Activated T-helper 1 cell treated with anti-CD3 and anti-CD28 coated beads, Interleukin-12 subunit alpha, Interleukin-12 subunit beta, Interleukin-2, Interleukin-4 antibody, amounts not matched to agents 30 ng/mL and 10 ng/mL and 1 ng/mL, durations not matched to agents 14 hours and 24 hours and 36 hours (primary cell): ENCODE measurements at regions not wholly inside any gene's neighbourhood (a gene's known extent, or its start where the extent isn't known, plus 50 kb on each side); places are given as distances from the start of the nearest gene placed in this dataset.
A peak's percentile ranks its signal among the peaks of the same experiment; 100 is the strongest.

Experiments used
- DNase-seq: peaks from one replicate; pipeline ENCODE4 v3.0.0; 2021; ENCODE audit warnings: low spot score
- H3K27ac Mint-ChIP-seq: one replicate; pipeline ENCODE4 v1.8.0; 2021; ENCODE audit warnings: mild to moderate bottlenecking, mixed read lengths
- H3K27me3 Mint-ChIP-seq: one replicate; pipeline ENCODE4 v1.8.0; 2022; ENCODE audit warnings: mild to moderate bottlenecking, moderate library complexity, mixed read lengths; ENCODE audit not compliant: insufficient read depth
- H3K36me3 Mint-ChIP-seq: one replicate; pipeline ENCODE4 v1.8.0; 2021; ENCODE audit warnings: low read depth, mixed read lengths
- H3K4me1 Mint-ChIP-seq: one replicate; pipeline ENCODE4 v1.8.0; 2021; ENCODE audit warnings: low read depth, mixed read lengths
- H3K4me3 Mint-ChIP-seq: one replicate; pipeline ENCODE4 v1.8.0; 2021; ENCODE audit warnings: mild to moderate bottlenecking, moderate library complexity, mixed read lengths
- H3K9me3 Mint-ChIP-seq: one replicate; pipeline ENCODE4 v1.8.0; 2021; ENCODE audit warnings: mixed read lengths
- intact Hi-C: fragments of 100-400 bp; cut with micrococcal nuclease; formaldehyde crosslinking; loops from one replicate; pipeline ENCODE4 v1.15.1; 2024

- Mint-ChIP-seq H3K4me1 (no peaks in the 10 kb centered on the region), H3K36me3 (no peaks in the 10 kb centered on the region), H3K9me3 (no peaks in the 10 kb centered on the region), H3K4me3 (no peak overlapping the region), H3K27me3 (no peaks in the 10 kb centered on the region), H3K27ac (no peak overlapping the region)
- intact Hi-C loops = no loop called here
- no peak for DNase-seq
Measured at GRCh38 chr6:121743691-121744090, 308.2 kb downstream of the GJA1 start.

GRCh38 chr6:121748376-121748775 is 312.9 kb downstream of the GJA1 start:
- H3K36me3 Mint-ChIP-seq = no peaks in the 10 kb centered on the region
- intact Hi-C loops = no loop called here
- H3K4me1 Mint-ChIP-seq = no peaks in the 10 kb centered on the region
- no peak overlapping the region for H3K27ac Mint-ChIP-seq
- H3K4me3 Mint-ChIP-seq = no peak overlapping the region
- no peaks in the 10 kb centered on the region for H3K9me3 Mint-ChIP-seq
- no peaks in the 10 kb centered on the region for H3K27me3 Mint-ChIP-seq
- DNase-seq = no peak

- no peak overlapping the region for H3K27ac Mint-ChIP-seq
- no peaks in the 10 kb centered on the region for H3K4me1 Mint-ChIP-seq
- no peaks in the 10 kb centered on the region for H3K27me3 Mint-ChIP-seq
- no peak for DNase-seq
- no peak overlapping the region for H3K4me3 Mint-ChIP-seq
- H3K36me3 Mint-ChIP-seq = no peaks in the 10 kb centered on the region
- H3K9me3 Mint-ChIP-seq = no peaks in the 10 kb centered on the region
- intact Hi-C loops = no loop called here
Measured at GRCh38 chr6:121748850-121749249, 313.4 kb downstream of the GJA1 start.

DNA sequence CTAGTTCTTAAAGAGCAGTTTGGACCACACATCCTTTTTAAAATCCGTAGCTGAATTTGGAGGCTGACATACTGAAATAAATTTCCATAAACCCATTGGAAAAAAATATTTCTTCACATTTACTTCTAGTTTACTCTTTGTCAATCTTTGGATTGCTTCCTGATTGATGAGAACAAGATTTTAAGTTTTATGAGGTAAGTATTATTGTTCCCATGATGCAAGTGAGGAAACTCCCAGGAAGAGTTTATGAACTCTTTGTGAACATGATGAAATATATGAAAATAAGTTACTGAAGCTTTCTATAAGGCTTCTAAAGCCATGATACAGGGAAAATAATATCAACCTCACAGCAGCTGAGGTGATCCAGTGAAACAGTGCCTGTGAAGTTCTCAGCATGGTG is 320.0 kb downstream of the GJA1 start:
- intact Hi-C loops = no loop called here
- Mint-ChIP-seq H3K27me3 (no peaks in the 10 kb centered on the region), H3K4me1 (no peaks in the 10 kb centered on the region), H3K36me3 (no peaks in the 10 kb centered on the region), H3K27ac (no peak overlapping the region), H3K4me3 (no peak overlapping the region), H3K9me3 (no peaks in the 10 kb centered on the region)
- no peak for DNase-seq

GRCh38 chr6:121756666-121757065 is 321.2 kb downstream of the GJA1 start:
- intact Hi-C loops = no loop called here
- Mint-ChIP-seq H3K4me1 (no peaks in the 10 kb centered on the region), H3K36me3 (no peaks in the 10 kb centered on the region), H3K9me3 (peaks cover 2% of the 10 kb centered on the region), H3K27me3 (no peaks in the 10 kb centered on the region), H3K27ac (no peak overlapping the region), H3K4me3 (no peak overlapping the region)
- no peak for DNase-seq

- Mint-ChIP-seq H3K4me1 (peaks cover 6% of the 10 kb centered on the region), H3K27me3 (no peaks in the 10 kb centered on the region), H3K27ac (no peak overlapping the region), H3K36me3 (peaks cover 3% of the 10 kb centered on the region), H3K4me3 (no peak overlapping the region), H3K9me3 (peaks cover 5% of the 10 kb centered on the region)
- intact Hi-C loops = no loop called here
- no peak for DNase-seq
Measured at GRCh38 chr6:121759370-121759769, 323.9 kb downstream of the GJA1 start.

DNA sequence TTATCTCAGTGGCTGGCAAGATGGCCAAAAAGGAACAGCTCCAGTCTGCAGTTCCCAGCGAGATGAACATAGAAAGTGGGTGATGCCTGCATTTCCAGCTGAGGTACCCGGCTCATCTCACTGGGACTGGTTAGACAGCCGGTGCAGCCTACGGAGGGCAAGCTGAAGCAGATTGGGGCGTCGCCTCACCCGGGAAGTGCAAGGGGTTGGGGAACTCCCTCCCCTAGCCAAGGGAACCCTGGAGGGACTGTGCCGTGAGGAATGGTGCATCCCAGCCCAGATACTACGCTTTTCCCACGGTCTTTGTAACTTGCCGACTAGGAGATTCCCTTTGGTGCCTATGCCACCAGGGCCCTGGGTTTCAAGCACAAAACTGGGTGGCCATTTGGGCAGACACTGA is 324.7 kb downstream of the GJA1 start:
- peaks cover 14% of the 10 kb centered on the region for H3K4me1 Mint-ChIP-seq
- no peak overlapping the region for H3K4me3 Mint-ChIP-seq
- H3K27ac Mint-ChIP-seq = no peak overlapping the region
- H3K9me3 Mint-ChIP-seq = peaks cover 5% of the 10 kb centered on the region
- no peaks in the 10 kb centered on the region for H3K27me3 Mint-ChIP-seq
- no peak for DNase-seq
- peaks cover 3% of the 10 kb centered on the region for H3K36me3 Mint-ChIP-seq
- intact Hi-C loops = no loop called here

- Mint-ChIP-seq H3K4me3 (no peak overlapping the region), H3K9me3 (peaks cover 5% of the 10 kb centered on the region), H3K4me1 (peaks cover 16% of the 10 kb centered on the region), H3K27ac (no peak overlapping the region), H3K27me3 (no peaks in the 10 kb centered on the region), H3K36me3 (peaks cover 3% of the 10 kb centered on the region)
- DNase-seq = no peak
- intact Hi-C loops = no loop called here
Measured at GRCh38 chr6:121760745-121761144, 325.3 kb downstream of the GJA1 start.

DNA sequence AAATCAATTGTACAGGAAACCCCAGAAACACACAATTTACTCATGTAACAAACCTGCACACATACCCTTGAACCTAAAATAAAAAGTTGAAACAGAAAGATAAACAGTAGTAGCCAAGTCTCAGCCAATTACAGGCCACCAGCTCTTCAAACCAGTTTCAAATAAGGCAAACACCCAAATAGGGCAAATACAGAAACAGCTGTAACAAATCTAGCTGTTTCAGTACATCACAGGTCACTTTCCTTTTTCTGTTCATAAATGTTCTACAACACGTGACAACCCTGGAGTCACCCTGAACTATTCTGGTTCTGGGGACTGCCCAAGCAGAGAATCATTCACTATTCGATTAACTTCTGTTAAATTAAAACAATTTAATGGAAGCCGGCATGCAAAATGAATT is 329.0 kb downstream of the GJA1 start:
- Mint-ChIP-seq H3K27me3 (no peaks in the 10 kb centered on the region), H3K36me3 (peaks cover 4% of the 10 kb centered on the region), H3K4me1 (peaks cover 16% of the 10 kb centered on the region), H3K27ac (no peak overlapping the region), H3K4me3 (no peak overlapping the region), H3K9me3 (peaks cover 13% of the 10 kb centered on the region)
- intact Hi-C loops = no loop called here
- DNase-seq = no peak

GRCh38 chr6:121765060-121765459 is 329.6 kb downstream of the GJA1 start:
- DNase-seq = no peak
- H3K36me3 Mint-ChIP-seq = peaks cover 4% of the 10 kb centered on the region
- H3K4me1 Mint-ChIP-seq = peaks cover 16% of the 10 kb centered on the region
- intact Hi-C loops = no loop called here
- no peak overlapping the region for H3K27ac Mint-ChIP-seq
- H3K4me3 Mint-ChIP-seq = no peak overlapping the region
- no peaks in the 10 kb centered on the region for H3K27me3 Mint-ChIP-seq
- H3K9me3 Mint-ChIP-seq = peaks cover 13% of the 10 kb centered on the region

GRCh38 chr6:121767211-121767610 is 331.8 kb downstream of the GJA1 start:
- Mint-ChIP-seq H3K27ac (no peak overlapping the region), H3K9me3 (peaks cover 12% of the 10 kb centered on the region), H3K4me3 (no peak overlapping the region), H3K4me1 (peaks cover 31% of the 10 kb centered on the region), H3K27me3 (peaks cover 2% of the 10 kb centered on the region), H3K36me3 (peaks cover 4% of the 10 kb centered on the region)
- no peak for DNase-seq
- intact Hi-C loops = no loop called here

GRCh38 chr6:121770943-121771342 is 335.5 kb downstream of the GJA1 start:
- intact Hi-C loops = loop anchor here (1.0 kb wide), 1 partner anchor 437 kb away; the partner anchor contains the start of gene TBC1D32
- H3K27ac Mint-ChIP-seq = peak overlapping the region; percentile 19

GRCh38 chr6:121771937-121772720 is 336.7 kb downstream of the GJA1 start:
- peaks cover 2% of the 10 kb centered on the region for H3K36me3 Mint-ChIP-seq
- no peak for DNase-seq
- H3K4me1 Mint-ChIP-seq = peaks cover 39% of the 10 kb centered on the region
- peak overlapping the region; percentile 81 for H3K27ac Mint-ChIP-seq
- peak overlapping the region; percentile 25 for H3K4me3 Mint-ChIP-seq
- H3K9me3 Mint-ChIP-seq = peaks cover 9% of the 10 kb centered on the region
- H3K27me3 Mint-ChIP-seq = peaks cover 2% of the 10 kb centered on the region
- intact Hi-C loops = loop anchor here (1.0 to 2.0 kb wide), 3 partner anchors 127 to 525 kb away; partner anchors contain the start of gene TBC1D32

More at GRCh38 chr6:121770943-121771342, 335.5 kb downstream of the GJA1 start:
- H3K9me3 Mint-ChIP-seq = peaks cover 12% of the 10 kb centered on the region
- peaks cover 2% of the 10 kb centered on the region for H3K36me3 Mint-ChIP-seq
- H3K27me3 Mint-ChIP-seq = peaks cover 2% of the 10 kb centered on the region
- H3K4me1 Mint-ChIP-seq = peaks cover 39% of the 10 kb centered on the region
- no peak overlapping the region for H3K4me3 Mint-ChIP-seq
- DNase-seq = no peak
